ENCODE measurements at regions not wholly inside any gene's neighbourhood (a gene's known extent, or its start where the extent isn't known, plus 50 kb on each side); places are given as distances from the start of the nearest gene placed in this dataset.
"Not testable (repeated sequence)": the region's sequence is repeated elsewhere in the genome, so short reads cannot be mapped to it uniquely, and the experiment has no call there.

DNA sequence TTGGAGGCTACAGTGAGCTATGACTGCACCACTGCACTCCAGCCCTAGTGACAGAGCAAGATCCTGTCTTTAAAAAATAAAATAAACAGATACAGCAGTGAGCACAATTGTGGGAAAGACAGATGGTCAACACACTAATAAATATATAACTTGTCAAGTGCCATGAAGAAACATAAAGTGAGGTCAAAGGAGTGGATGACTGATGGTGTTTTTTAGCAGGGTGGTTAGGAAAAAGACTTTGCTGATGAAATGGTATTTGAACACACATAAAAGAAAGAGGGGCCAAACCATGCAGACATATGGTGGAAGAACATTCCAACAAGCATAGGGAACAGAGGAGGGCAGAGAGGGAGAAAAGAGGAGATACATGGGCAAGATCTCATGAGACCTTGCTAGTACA, 392.7 kb upstream of the AUTS2 start:
- DNase-seq (ENCODE audit: low read depth): no peak
- TF ChIP-seq, protein P1, sequence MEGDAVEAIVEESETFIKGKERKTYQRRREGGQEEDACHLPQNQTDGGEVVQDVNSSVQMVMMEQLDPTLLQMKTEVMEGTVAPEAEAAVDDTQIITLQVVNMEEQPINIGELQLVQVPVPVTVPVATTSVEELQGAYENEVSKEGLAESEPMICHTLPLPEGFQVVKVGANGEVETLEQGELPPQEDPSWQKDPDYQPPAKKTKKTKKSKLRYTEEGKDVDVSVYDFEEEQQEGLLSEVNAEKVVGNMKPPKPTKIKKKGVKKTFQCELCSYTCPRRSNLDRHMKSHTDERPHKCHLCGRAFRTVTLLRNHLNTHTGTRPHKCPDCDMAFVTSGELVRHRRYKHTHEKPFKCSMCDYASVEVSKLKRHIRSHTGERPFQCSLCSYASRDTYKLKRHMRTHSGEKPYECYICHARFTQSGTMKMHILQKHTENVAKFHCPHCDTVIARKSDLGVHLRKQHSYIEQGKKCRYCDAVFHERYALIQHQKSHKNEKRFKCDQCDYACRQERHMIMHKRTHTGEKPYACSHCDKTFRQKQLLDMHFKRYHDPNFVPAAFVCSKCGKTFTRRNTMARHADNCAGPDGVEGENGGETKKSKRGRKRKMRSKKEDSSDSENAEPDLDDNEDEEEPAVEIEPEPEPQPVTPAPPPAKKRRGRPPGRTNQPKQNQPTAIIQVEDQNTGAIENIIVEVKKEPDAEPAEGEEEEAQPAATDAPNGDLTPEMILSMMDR (IDR thresholded peaks at IDR 0.05; ENCODE audit: control insufficient read depth, extremely low read depth, insufficient read depth): no peak
- no peak overlapping the region for H3K4me3 ChIP-seq (ENCODE audit: low read depth, low read length)

DNA sequence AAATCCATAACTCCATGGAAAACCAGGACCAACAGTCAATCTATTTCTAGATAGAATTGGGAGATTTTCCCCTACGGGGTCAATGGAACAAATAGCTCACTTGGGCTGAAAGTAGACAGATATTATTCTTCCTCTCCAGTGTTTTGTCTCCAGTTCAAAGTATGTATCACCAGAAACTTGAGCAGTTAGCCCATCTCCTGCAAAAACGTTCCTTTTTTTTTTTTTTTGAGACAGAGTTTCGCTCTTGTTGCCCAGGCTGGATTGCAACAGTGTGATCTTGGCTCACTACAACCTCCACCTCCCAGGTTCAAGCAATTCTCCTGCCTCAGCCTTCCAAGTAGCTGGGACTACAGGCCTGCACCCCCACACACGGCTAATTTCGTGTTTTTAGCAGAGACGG, 390.0 kb upstream of the AUTS2 start:
- DNase-seq (ENCODE audit: low read depth): no peak
- H3K4me3 ChIP-seq (ENCODE audit: low read depth, low read length): no peak overlapping the region
- TF ChIP-seq, protein P1 (IDR thresholded peaks at IDR 0.05; ENCODE audit: control insufficient read depth, extremely low read depth, insufficient read depth): no peak

DNA sequence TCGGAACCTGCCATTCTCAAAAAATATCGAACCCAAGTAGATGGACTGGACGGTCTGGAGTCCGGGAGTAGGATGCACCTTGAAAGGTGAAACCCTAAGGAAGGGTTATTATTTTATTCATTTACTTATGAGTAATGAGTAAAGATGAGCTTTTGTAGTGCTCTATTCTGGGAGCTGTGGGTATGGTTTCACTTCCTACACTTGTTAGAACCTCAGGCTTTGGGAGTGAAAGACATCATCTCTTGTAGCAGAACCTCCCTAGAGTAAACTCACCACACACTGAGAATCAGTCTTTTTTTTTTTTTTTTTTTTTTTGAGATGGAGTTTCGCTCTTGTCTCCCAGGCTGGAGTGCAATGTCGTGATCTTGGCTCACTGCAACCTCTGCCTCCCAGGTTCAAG, 389.4 kb upstream of the AUTS2 start:
- no peak overlapping the region for H3K4me3 ChIP-seq (ENCODE audit: low read depth, low read length)
- TF ChIP-seq, protein P1 (IDR thresholded peaks at IDR 0.05; ENCODE audit: control insufficient read depth, extremely low read depth, insufficient read depth): no peak
- DNase-seq (ENCODE audit: low read depth): no peak

DNA sequence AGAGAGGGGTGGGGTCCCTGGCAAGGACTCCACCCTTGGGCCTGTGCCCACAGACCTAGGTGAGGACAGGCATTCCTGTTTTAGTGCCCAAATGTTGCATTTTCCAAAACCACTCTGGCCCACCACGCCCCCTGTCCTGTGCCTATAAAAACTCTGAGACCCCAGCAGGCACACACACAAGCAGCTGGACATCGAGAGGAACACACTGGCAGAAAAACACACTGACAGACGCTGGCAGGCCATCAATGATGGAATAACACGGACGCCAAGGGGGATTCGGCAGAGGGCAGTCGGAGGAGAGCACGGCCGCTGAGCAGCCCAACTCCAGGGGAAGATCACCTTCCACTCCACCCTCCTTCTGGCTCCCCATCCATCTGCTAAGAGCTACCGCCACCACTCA, 386.9 kb upstream of the AUTS2 start:
- no peak overlapping the region for H3K4me3 ChIP-seq (ENCODE audit: low read depth, low read length)
- no peak for DNase-seq (ENCODE audit: low read depth)
- TF ChIP-seq, protein P1 (IDR thresholded peaks at IDR 0.05; ENCODE audit: control insufficient read depth, extremely low read depth, insufficient read depth): no peak

DNA sequence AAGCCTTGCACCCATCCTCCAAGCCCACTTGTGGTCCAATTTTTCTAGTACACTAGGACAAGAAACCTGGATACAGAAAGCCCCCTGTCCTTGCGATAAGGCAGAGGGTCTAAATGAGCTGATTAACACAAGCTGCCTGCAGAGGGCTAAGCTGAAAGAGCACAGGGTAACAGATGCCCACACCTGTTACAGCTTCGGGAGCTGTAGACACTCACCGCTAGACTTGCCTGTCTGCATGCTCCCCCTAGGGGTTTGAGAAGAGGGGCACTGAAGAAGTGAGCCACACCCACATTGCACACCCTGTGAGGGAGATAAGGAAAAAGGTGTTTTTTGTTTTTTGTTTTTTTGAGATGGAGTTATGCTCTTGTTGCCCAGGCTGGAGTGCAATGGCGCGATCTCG, 386.5 kb upstream of the AUTS2 start:
- no peak for DNase-seq (ENCODE audit: low read depth)
- TF ChIP-seq, protein P1 (IDR thresholded peaks at IDR 0.05; ENCODE audit: control insufficient read depth, extremely low read depth, insufficient read depth): no peak
- no peak overlapping the region for H3K4me3 ChIP-seq (ENCODE audit: low read depth, low read length)

DNA sequence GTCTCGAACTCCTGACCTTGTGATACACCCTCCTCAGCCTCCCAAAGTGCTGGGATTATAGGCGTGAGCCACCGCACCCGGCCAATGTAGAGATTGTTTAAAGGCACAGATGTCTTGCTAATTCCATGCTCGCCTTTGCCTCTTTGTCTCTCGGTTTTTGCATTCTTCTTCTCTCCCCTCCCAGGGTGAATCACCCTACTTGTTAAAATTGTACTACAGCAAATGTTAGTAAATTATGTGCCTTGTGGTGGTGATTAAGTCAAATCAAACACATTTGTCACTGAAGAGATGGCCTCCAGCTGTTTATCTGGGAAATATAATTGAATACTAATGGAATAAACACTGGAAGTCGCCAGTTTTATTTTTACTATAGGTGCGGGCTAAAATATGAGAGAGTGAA, 384.4 kb upstream of the AUTS2 start:
- no peak for DNase-seq (ENCODE audit: low read depth)
- TF ChIP-seq, protein P1 (IDR thresholded peaks at IDR 0.05; ENCODE audit: control insufficient read depth, extremely low read depth, insufficient read depth): no peak
- no peak overlapping the region for H3K4me3 ChIP-seq (ENCODE audit: low read depth, low read length)

DNA sequence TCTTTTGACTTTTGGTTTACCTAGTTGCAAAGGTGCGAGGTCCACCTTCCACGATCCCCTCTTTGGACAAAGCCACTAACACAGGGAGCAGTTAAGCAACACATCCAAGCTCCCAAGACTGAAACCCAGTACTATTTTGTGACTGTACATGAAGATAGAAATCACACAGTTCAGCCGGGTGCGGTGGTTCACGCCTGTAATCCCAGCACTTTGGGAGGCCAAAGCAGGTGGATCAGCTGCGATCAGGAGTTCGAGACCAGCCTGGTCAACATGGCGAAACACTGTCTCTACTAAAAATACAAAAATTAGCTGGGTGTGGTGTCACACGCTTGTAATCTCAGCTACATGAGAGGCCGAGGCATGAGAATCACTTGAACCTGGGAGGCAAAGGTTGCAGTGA, 382.8 kb upstream of the AUTS2 start:
- not testable (repeated sequence) for H3K4me3 ChIP-seq (ENCODE audit: low read depth, low read length); DNase-seq (ENCODE audit: low read depth)

All from LNCaP clone FGC (cell line).